Esophagus squamous epithelium (tissue), 4 donors: ENCODE measurements at regions not wholly inside any gene's neighbourhood (a gene's known extent, or its start where the extent isn't known, plus 50 kb on each side); places are given as distances from the start of the nearest gene placed in this dataset.

Experiments used
- CTCF ChIP-seq, 6 experiments: fragments of 450-650 bp in 4 of 6; fragments of 200-600 bp in 2 of 6; sonication (generic) in 2 of 6; IDR thresholded peaks; one replicate each; pipeline ENCODE4 v1.5.1; 2016 to 2019; ENCODE audit warnings: antibody characterized with exemption in 6 of 6, mild to moderate bottlenecking in 4 of 6, moderate library complexity in 4 of 6
- POLR2A ChIP-seq, 4 donors: fragments of 450-650 bp; IDR thresholded peaks; one replicate each; pipeline ENCODE4 v1.6.1; 2017; ENCODE audit warnings: antibody characterized with exemption in 4 of 4, mild to moderate bottlenecking in 4 of 4, moderate library complexity in 3 of 4

GRCh38 chr1:184919892-184920291 is 54.4 kb downstream of the NIBAN1 start:
- TF ChIP-seq CTCF (IDR thresholded peaks at IDR 0.05) (no peak), POLR2A (IDR thresholded peaks at IDR 0.05) (no peak)
